Astrocyte of the hippocampus (primary cell): ENCODE measurements at regions not wholly inside any gene's neighbourhood (a gene's known extent, or its start where the extent isn't known, plus 50 kb on each side); places are given as distances from the start of the nearest gene placed in this dataset.

Experiments
- DNase-seq: peaks from one replicate; pipeline ENCODE4 v3.0.0; 2011; ENCODE audit warnings: low read depth, low spot score

DNA sequence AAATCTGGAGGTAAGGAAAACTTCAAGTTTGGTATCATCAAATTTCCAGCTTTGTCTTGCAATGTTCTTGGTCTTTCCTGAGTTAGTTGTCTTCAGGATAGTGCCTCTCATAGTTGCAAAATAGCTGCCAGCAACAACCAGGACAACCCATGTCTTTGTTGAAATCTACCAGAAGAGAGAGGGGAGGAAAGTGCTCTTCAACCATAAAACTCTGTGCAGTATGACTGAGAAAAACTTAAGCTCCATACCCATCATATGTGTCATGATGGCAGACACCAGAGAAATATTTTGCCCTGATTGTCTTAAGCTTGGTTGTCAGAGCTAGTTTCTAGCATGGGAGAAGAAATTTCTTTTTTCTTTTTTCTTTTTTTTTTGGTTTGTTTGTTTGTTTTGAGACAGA lies 103.3 kb downstream of the SPRY2 start:
- peak; percentile 7 for DNase-seq

DNA sequence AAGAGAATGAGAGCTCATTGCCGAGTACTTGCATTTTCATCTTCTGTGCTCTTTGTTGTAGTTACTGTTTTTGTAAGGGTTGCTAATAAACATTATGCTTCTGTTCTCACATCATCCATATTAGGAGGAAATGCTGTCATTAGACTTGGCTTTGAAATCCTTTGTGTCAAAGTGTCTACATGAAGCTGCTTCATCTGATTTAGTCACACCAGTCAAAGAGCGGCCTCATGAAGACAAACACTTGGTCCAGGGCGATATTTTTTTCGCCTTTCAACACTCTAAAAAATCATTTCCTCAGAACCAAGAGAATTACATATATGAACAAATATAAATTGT lies 105.0 kb downstream of the SPRY2 start:
- DNase-seq: no peak

DNA sequence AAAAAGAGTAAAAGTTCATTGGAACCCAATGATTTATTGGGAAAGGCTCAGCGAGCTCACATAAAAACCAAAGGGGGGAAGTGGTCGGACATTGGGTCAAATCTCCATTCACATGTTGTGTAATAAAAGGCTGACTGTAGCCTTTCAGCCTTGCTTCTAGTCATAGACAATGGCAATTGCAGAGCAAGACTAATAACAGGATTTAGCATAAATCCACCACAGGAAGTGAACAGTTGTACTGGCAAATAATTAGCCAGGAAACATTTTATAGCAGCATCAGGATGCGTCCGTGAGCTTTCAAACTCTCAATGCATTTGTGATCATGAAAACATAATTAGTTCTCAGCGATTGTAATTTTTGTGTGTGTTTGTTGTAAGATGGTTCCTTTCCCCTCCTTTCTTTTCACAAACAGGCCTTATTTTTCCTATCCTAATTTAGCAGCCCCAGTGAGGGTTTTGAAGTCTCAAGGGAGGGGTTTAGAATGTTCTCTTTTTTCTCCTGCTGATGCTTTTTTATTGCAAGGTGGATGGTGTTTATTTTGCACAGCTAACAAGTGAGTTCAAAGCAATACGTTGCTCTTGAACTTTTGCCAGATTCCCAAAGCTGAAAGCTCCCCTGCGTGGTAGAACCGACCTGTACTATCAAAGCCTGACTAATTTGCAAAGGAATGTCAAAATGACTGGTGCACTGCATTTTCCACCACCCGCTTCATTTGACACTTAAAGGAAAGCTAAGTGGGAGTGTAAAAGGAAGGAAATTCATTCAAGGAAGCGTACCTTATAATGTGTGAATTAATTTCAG lies 105.6 kb downstream of the SPRY2 start:
- peak; percentile 73 for DNase-seq

DNA sequence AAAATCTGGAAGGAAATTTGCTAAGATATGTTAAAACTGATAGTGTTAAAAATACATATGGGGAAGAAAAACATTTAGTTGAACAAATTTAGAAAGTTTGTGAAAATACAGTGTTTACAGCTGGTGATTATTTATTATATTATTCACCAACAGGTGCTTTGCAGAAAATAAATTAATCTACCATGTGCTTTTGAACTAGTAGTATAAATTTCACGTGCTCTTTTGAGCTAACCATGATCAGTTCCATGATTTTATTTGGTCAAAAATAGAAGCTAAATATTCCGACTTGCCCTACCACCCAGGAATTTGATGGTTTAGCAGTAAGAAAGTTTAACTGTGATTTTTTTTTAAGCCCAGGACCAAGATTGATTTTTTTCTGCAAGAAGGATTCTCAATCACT lies 113.3 kb downstream of the SPRY2 start:
- DNase-seq: no peak

DNA sequence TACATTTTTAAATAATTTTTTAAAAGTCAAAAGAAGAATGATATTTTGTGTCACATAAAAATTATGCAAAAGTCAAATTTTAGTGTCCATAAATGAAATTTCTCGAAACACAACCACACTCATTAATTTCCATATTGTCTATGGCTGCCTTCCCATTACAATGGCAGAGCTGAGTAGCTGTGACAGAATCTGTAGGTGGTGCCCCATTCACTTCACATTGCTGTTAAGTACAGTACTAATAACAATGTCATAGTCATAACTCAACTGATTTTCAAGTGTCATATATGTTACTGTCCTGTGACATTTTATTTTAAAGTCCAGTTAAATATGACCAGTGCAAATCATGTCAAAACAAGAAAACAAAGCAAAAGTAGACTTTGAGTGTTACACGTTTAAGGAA lies 114.3 kb downstream of the SPRY2 start:
- DNase-seq: no peak

DNA sequence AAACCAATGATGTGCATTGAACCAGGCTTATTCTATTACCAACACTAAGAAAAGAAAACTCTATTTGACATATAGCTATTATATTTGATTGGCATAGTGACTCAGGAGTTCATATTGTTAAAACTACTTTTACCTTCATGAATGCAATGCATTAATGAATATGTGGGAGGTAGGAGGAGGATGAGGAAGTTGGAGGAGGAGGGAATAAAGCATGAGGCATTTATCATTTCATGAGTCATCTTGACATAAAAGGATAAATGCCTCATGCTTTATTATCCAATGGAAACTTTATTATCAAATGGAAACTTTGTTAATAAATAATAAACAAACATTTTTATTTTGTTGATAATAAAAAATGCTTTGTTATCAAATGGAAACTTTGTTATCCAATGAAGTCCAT lies 116.5 kb downstream of the SPRY2 start:
- no peak for DNase-seq

DNA sequence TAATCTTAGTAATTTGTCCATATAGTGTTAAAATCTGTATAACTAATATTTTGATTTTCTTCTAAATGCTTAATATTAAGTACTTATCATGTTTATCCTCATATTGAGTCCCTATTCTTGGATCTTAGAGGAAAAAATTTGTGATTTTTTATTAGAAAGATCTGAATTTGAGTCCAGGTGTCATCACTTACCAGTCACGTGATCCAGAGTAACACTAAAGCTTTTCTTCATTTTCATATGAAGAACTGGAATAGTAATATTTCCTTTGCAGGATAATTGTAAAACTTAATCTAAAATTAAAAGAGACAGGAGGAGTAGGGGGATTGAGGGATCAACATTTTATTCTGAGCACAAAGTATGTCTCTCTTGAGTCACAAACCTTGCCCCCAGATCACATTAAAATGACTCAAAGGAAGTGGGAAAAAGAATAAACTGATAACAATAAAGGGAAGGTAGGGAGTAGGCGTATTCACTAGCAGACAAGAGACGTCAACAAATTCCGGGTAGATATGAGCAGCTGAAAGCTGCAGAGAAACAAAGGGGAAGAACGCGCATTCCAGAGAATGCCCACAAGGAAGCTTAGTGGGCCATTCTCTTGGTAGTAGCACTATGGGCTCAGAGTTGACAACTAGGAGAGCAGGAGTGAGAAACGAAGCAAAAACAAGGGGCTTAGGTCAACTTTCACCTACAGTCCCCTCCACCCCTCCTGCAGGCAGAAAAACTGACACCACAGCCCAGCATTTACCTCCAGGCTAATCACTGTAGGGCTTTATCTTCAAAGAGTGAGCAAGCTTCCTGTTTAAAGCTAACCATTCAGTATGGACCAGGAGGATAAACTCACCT lies 123.1 kb downstream of the SPRY2 start:
- DNase-seq: peak; percentile 84

DNA sequence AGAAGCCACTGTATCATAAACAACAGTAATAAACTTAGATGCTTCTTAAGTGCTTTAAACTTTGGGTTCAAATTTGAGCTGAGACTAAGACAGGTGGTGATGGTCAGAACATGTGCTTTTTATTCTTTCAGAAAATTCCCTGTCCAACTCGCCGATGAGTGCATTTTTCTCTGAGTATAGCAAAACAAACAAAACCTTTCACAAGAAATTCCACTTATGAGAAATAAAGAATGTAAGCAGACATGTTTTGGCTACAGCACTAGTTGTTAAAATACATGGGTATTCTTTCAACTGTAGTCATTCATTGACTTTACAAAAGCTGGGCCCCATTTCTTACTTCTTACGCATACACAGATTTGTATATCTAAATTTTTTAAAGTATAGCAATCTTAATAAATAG lies 125.6 kb downstream of the SPRY2 start:
- DNase-seq: peak; percentile 73

DNA sequence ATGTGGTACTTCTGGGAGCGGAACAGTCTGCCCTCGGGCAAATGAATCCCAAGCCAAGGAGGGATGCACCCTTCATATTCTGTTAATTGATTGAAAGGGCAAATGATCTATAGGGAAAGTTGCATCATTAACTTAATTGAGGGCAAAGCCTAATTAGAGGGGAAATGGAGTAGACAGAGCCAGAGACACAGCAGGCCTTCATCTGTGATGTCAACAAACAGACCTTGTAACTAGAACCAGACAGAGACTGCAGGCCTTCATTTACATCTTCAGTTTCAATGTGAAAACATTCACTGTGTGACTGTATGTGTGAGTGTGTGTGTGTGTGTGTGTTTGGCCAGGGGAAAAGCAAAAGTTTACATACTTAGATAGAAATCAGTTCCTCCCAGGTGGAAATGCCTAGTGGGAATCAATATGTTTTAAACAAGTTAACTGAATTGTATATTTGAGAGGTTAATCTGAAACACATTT lies 126.4 kb downstream of the SPRY2 start:
- peak; percentile 48 for DNase-seq

DNA sequence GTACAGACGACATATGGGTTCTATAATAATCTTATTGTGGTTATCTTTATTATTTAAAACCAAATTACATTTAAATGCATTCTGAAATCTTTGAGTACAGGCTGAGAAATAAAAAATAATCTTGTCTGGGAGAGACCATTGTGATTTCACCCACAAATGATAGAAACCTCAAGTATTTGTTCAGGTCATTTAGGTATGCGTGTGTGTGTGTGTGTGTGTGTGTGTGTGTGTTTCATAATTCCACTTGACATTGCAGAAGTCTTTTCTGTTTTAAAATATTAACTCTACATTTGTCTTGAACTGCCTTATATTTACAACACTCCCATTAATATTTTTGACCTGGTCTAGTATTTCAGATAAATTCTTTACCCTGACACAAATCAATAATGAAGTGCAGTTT lies 126.9 kb downstream of the SPRY2 start:
- peak; percentile 53 for DNase-seq

DNA sequence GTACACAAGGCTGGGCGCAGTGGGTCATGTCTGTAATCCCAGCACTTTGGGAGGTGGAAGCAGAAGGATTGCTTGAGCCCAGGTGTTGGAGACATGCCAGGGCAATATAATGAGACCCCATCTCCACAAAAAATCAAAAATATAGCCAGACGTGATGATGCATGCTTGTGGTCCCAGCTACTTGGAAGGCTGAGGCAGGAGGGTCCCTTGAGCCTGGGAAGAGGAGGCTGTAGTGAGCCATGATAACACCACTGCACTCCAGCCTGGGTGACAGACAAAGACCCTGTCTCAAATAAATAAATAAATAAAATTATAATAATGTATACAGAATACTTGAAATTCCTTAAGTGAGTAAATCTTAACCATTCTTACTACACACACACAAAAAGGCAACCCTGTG lies 127.7 kb downstream of the SPRY2 start:
- no peak for DNase-seq

DNA sequence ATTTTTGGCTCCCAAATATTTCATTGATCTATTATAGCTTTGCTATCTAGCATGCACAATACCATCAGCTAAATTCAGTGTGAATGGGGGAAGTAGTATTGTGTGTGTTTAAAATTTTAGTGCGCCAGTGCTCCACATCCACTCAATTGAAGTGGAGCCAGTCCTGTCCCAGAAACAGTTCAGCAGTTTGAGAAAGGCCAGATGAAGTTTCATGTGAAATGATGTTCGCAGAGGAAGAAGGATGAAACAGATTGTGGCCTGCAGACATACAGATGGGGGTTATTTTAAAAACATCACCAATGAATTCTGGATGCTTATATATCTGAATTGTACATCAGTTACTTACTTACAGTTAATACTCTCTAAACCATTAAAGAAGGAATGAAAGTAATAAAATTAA lies 129.4 kb downstream of the SPRY2 start:
- DNase-seq: no peak

DNA sequence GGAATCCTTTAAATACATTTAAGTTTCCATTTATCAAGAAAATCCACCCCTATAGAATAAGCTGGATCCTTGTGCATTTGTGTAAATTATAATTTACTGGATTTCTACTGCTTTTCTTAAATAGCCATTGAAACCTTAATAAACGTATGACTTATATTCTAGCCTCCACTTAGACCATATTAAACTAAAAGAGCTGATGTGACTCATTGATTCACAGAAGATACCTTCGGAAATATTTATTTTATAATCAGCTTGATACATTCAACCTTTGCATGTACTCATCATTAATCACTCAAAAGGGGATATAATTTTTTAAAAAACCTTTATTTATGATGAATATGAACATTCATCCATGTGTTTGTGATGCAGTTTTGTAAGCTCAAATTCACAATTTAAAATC lies 136.3 kb downstream of the SPRY2 start:
- no peak for DNase-seq

DNA sequence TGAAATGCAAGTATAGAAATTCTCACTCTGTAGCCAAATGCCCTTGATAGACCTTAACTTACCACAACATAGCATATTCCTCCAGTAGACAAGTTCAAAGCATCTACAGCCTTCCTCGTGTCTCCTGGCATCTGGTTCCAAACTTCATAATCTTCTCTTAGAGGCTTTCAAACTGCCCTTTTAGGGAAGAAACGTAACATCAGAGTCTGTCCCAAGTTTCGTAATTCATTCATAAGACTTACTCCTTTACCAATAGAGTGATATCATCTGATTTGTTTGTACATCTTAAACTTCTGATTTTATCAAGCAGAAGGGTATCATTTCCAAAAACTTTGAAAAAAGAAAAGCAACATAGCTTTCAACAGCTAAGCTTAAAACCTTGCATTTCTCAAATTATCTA lies 137.4 kb downstream of the SPRY2 start:
- no peak for DNase-seq

DNA sequence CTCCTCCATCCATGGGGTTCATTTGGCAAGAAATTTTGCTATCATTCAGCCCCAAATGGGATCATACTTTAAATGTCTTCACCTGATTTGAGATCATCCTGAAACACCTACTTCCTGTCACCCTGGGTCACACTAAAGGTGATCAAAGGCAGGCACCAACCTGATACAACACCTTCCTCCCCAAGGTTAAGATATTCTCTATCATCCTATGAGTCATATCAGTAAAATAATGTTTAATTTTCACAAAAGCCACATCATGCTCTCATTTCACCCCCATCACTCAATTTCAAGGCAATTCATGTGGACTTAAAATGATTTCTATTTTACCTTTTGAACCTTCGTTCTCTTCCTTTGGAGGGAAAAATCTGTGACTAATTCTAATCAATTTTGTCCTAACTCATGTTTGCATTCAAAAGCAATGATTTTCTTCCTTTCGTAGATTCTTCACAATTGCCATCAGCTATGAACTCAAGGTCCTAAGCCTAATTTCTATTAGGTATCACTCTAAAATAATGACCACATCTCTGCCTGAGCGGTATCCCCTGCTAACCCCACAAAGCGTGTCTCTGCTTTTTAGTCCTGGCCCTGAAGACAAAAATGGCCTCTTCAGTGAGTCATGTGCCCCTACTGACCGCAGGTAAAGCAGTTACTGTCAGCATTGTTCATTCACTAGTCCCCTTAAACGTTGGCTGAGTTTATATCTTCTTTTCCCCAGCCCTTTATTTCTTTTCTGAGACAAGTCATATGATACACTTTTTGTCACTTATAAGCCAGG lies 139.0 kb downstream of the SPRY2 start:
- DNase-seq: no peak

DNA sequence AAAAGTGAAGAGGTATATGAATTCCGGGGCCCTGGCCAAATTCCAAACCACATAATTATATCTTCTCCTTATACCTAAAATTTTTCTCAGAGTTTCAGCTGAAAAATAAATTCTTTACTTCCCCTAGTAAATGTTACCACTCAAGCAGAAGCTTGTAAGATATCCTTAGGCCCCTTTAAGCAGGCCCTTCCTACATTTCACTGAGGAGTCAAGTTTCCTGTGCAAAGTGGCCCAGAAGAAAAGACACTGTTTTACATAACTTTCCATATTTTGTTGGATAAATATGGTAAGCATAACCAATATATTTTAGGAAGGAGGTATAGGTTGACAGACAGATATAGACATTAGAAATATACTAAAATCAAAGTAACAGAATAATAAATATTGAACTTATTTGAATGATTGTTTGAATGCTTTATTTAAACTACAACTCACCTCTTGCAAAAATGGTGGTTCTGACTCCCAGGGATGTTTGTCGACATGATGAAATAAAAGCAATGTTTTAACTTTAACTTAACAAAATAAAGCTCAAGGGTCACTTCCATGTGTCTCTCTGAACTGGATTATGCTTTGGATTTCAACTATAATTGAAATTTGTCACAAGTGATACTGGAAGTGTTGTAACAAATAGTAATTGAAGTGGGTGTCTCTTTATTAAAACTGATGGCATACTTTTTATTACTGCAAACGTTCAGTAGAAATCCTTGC lies 141.2 kb downstream of the SPRY2 start:
- DNase-seq: no peak

DNA sequence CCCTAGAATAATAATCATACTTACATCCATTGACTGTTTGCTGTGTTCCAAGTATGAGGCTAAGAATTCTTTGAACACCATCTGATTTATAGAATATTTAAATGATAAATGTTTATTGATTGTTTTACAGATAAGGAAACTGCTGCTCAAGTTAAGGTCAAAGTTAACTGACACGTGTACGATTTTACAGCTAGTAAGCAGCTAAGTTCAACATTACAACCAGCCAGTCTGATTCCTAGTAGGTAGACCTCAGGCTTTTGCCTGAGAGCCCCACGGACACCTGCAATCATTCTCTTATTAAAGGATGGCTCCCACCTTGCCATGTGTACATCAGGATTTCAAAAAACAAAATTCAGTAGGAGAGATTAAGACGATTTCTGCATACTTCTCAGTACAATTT lies 141.9 kb downstream of the SPRY2 start:
- no peak for DNase-seq

DNA sequence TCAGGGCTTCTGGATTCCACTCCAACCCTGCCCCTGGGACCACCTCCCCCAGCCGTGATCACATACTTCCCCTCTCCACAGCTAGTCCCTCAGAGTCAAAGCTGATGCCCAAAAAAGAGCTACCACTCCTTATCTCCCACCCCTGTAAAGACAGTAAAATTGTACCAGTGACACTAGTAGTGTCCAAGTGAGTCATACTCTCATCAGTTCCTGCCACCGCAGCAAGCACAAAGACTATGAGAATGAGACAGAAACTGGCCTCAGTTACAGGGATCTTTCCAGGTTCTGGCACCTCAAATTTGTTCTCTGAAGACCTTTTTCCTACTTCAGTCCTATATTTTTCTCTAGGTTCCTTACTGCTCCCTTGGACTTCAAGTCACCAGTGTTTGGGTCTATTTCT lies 144.2 kb downstream of the SPRY2 start:
- no peak for DNase-seq

DNA sequence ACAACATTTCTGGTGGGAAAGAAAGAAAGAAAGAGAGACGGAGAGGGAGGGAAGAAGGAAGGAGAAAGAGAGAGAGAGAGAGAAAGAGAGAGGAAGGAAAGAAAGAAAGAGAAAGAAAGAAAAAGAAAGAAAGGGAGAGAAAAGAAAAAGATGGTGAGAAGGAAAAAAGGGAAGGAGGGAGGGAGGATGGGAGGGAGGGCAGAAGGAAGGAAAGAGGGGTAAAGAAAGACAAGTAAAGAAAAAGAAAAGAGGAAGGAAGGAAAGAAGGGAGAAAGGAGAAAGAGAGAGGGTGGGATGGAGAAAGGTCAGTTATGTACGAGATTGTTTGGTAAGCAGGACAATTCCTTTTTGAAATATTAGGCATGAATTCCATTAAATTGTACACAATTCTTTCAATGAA lies 145.3 kb downstream of the SPRY2 start:
- DNase-seq: no peak

DNA sequence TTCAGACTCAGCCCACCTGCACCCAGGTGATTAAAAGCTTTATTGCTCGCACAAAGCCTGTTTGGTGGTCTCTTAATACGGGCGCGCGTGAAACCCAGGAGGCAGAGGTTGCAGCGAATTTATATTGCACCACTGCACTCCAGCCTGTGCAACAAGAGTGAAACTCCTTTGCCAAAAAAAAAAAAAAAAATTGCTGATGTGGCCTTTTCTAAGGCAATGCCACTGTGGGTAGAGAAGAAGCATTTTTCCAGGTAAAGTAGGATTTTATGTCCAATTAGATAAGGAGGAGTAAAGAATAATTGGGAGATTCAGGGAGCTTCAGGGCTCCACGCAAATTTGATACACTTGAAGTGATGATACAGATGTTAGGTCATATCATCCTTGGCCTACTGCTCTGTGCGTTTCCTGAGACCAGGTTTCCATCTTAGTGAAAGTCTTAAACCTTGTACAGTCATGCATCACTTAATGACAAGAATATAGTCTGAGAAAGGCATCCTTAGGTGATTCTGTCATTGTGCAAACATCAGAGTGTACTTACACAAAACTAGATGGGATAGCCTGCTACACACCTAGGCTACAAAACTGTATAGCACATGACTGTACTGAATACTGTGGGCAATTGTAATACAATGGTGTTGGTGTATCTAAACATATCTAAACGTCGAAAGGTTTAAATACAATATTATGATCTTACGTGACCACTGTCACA lies 150.9 kb downstream of the SPRY2 start:
- no peak for DNase-seq

DNA sequence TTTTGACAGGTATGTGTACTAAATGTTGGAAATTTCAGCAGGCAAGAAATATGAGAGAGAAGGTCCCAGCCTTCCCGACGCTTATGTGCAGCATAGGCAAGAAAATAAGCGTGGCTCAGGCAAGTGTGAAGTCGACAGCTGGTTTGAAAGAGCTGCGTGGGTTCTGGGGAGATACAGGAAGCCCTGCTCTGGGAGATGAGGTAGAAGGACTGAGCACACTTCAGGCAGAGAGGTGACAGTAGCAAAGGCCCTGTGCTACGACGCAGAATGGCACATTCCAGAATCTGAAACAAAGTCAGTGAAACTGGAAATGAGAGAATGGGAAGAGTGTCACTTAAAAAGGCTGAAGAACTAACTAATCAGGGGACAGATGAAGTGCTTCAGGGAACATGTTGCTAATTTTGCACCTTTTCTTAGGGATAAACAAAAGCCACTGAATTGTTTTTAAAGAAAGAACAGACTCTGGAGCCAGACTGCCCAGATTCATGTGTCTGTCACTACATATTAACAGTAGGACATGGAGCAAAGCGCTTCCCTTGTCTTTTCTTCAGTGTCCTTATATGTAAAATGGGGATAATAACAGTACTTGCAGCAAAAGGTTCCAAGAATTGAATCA lies 160.1 kb downstream of the SPRY2 start:
- no peak for DNase-seq
